GM21381 (cell line): ENCODE measurements at regions not wholly inside any gene's neighbourhood (a gene's known extent, or its start where the extent isn't known, plus 50 kb on each side); places are given as distances from the start of the nearest gene placed in this dataset.
"Not testable (repeated sequence)": the region's sequence is repeated elsewhere in the genome, so short reads cannot be mapped to it uniquely, and the experiment has no call there.

ENCODE experiments used
- ATAC-seq: cut with Tn5 transposase; IDR thresholded peaks from one replicate; pipeline ENCODE4 v1.9.1; 2021; ENCODE audit warnings: mild to moderate bottlenecking, moderate library complexity; ENCODE audit not compliant: unreplicated experiment

- no peak for ATAC-seq
Observed at GRCh38 chr5:114830114-114830513, 339.6 kb downstream of the TRIM36 start.

DNA sequence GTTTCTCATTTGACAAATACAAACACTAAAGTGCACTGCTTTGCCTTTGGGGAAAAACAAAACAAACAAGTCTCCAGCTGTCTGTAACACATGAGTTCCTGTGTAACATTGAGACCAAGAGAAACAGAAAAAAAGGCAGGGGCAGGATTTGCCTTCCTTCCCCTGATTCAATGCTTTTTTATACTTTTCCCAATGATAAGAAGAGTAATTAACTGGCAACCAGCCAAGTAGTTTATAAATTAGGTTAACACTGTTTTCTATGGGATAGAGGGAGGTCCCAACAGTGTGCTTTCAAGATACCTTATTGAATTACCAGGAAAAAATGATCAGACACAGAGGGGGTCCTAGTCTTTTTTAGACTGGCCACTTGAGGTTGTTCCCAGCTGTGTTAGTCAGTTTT lies 346.8 kb downstream of the TRIM36 start:
- ATAC-seq, result no peak

DNA sequence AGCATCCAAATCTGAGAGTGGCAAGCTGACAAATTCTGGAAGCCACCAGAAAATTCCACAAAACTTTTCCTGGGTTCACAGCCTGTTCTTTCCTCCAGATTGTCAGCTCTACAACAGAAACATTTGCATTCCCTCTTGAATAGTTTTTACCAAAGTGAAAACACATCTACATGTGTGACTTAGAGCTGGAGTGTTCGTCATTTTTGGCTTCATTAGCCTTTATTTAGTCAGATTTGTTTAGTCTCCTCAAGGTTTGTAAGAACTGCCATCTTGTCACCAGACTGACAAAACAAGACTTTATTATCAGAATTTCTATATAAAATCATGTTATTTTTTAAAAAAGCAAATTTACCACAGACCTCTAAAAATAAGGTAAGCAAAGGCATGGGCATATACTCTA lies 347.3 kb downstream of the TRIM36 start:
- no peak for ATAC-seq

GRCh38 chr5:114790403-114790792 lies 379.3 kb downstream of the TRIM36 start:
- no peak for ATAC-seq

DNA sequence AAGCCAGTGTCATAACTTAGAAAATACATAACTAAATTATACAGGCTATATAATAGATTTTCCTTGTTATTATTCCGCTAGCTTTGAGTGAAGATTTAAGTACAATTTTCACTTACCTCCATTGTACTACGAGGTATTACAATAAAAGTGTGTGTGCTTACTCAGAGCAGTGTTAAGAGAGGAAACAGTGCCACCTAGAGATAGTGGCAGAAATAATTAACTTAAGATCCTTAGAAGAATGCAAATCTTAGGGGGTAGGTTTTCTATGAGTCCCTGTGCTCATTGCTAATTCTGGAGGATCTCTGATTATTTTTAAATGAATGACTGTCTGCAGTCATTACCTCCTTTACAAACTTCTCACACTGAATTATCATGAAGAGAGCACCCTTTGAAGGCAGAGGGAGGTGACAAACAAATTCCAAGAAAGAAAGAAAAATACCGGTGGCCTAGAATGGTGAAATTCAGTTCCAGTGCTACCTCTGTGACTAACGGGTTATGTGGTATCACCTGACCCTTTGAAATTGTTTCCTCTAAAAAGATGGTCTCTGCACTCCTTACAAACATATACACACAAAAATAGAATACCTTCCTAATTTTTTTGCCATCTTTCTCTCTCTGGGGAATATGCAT lies 379.8 kb downstream of the TRIM36 start:
- peak; percentile 78 for ATAC-seq

- no peak for ATAC-seq
Observed at GRCh38 chr5:114782869-114783268, 386.8 kb downstream of the TRIM36 start.

- no peak for ATAC-seq
Observed at GRCh38 chr5:114782177-114782576, 387.5 kb downstream of the TRIM36 start.

DNA sequence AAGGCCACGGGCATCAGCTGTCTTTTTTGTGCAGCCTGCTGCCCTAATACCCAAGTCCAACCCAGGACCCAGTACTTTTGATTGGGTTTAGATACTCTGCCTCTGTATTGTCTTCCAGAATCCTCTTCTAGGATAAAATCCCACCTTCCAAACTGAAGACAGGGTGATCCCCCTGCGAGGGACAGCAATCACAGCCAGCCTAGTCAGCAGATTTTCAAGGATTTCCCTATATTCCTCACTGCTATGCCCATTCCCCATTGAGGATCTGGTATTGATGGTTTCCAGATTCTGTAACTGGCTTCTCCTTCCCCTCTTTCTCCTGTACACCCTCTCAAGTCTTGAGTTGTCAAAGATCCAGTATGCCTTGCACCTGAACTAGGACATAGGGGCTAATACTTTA lies 389.4 kb downstream of the TRIM36 start:
- ATAC-seq, result no peak

DNA sequence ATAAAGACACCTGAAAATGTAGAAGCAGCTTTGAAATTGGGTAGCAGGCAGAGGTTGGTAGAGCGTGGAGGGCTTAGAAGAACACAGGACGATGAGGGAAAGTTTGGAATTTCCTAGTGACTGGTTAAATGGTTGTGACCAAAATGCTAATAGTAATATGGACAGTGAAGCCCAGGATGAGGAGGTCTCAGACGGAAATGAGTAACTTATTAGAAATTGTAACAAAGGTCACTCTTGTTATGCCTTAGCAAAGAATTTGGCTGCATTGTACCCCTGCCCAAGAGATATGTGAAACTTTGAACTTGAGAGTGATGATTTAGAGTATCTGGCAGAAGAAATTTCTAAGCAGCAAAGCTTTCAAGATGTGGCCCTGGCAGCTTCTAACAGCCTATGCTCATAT lies 382.5 kb downstream of the KCNN2 start:
- ATAC-seq, result no peak

- ATAC-seq, result no peak
Observed at GRCh38 chr5:114734238-114734637, 372.4 kb downstream of the KCNN2 start.

GRCh38 chr5:114729986-114730385 lies 368.1 kb downstream of the KCNN2 start:
- no peak for ATAC-seq

- ATAC-seq, result no peak
Observed at GRCh38 chr5:114727358-114727757, 365.5 kb downstream of the KCNN2 start.

DNA sequence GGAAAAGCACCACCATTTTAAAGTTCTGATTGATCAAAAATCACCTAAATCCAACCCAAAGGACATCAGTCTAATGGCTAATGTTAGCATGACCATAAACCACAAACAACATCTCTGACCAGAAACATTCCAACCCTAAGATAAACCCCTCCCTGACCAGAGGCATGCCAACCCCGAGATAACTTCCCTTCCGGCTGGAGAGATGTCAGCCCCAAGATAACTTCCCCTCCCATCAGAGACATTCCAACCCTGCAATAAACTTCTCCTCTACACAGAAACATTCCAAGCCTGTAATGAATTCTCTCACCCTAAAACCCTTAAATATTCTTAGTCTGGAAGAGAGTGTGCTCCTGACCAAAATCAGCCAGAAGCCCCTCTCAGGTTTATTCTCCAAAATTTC lies 364.3 kb downstream of the KCNN2 start:
- ATAC-seq, result no peak

DNA sequence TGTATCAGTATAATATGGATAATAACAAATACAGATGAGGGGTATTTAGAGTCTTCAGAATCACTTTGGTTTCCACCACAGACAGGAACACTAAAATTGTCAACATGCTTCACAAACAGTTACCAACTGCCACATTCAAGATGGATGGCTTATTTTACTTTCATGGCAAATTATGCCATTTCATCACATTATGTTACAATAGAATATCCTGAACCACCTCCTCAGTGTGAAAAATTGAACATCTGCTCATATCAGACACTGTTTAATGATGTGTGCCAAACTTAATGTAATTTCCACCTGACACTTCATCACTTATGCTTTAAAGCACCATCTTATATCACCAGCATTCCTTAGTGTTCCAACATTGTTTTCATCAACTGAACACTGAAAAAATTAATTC lies 357.4 kb downstream of the KCNN2 start:
- no peak for ATAC-seq

DNA sequence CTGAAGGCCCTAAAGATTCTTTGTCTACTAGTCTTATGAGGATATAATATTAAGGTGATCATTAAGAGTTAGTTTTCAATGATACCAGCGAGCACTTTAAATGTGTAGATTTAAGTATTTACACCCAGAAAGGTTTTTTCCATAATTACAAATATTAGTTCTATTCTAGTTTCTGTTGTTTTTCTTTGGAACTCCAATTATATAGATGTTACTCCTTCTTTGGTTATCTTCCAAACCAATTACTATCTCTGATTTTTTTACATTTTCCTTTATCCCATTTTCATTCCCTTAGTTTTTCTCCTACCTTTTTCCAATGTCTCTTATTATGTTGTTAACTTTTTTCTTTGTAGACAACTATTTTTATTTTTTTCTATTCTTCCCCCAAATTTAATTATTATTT lies 355.1 kb downstream of the KCNN2 start:
- ATAC-seq, result no peak

- not testable (repeated sequence) for ATAC-seq
Observed at GRCh38 chr5:114704225-114704893, 342.5 kb downstream of the KCNN2 start.

DNA sequence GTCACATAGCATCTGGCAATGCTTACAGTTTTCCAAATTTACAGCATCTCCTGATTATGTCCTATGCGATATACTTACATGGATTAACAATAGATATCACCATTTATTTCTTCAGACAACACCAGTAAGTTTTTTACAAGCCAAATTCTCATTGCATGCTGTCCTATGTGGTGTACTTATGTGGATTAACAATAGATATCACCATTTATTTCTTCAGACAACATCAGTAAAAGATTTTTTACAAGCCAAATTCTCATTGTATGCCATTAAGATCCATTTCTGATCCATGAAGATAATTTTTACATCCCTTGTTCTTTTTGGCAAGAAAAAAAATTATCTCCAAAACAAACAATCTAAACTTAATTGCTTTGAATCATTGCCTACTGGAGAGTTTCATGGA lies 340.9 kb downstream of the KCNN2 start:
- no peak for ATAC-seq

DNA sequence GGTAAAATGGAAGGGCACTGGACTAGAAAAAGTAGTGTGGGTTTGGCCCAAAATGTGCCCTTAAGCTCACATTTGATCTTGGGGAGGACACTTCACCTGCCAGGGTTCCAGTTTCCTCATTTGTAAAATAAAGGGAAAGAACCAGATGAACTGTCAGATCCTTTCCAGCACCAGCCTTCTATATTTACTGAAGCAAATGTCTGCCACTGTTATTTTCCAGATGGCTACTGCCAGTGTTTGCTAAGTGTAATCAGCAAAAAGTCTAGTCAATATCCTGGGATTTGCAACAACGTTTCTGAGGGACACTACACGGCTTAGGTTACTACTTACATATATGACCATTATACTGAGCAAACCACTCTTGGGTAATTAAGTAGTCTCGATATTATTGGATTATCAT lies 340.3 kb downstream of the KCNN2 start:
- no peak for ATAC-seq

GRCh38 chr5:114700823-114701222 lies 339.0 kb downstream of the KCNN2 start:
- ATAC-seq, result no peak

GRCh38 chr5:114695292-114695904 lies 333.5 kb downstream of the KCNN2 start:
- ATAC-seq, result no peak

GRCh38 chr5:114686356-114686755 lies 324.5 kb downstream of the KCNN2 start:
- ATAC-seq, result no peak

DNA sequence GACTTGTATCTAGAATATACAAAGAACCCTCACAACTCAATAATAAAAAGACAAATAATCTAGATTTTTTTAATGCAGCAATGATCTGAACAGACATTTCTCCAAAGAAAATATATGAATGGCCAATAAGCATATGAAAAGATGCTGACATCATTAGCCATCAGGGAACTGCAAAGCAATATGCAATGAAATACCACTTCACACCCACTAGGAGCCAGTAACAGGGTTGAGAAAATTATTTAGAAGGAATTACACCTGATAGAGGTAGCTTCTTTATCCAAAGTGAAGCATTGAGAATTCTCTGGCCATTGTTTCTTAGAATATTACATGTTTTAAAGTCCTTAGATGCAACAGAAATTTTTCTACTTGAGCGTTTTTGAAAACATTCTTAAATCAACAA lies 316.9 kb downstream of the KCNN2 start:
- ATAC-seq, result no peak
